SJCRH30 (cell line): ENCODE measurements at regions not wholly inside any gene's neighbourhood (a gene's known extent, or its start where the extent isn't known, plus 50 kb on each side); places are given as distances from the start of the nearest gene placed in this dataset.
"Not testable (repeated sequence)": the region's sequence is repeated elsewhere in the genome, so short reads cannot be mapped to it uniquely, and the experiment has no call there.

Experiments
- DNase-seq, 2 experiments: peaks; one replicate each; pipeline ENCODE4 v3.0.0-alpha.2; 2015 to 2020
- H3K27ac ChIP-seq: fragments of 250-450 bp; sonication (Bioruptor Pico); 2 replicates; pipeline ENCODE4 v1.5.1; 2020; ENCODE audit warnings: mild to moderate bottlenecking, moderate library complexity
- H3K27me3 ChIP-seq: fragments of 250-450 bp; sonication (Bioruptor Pico); 2 replicates; pipeline ENCODE4 v1.5.1; 2020; ENCODE audit warnings: mild to moderate bottlenecking, moderate library complexity
- H3K36me3 ChIP-seq: fragments of 250-450 bp; sonication (Bioruptor Pico); 2 replicates; pipeline ENCODE4 v1.5.1; 2020; ENCODE audit warnings: mild to moderate bottlenecking, moderate library complexity
- H3K4me1 ChIP-seq: fragments of 250-450 bp; sonication (Bioruptor Pico); 2 replicates; pipeline ENCODE4 v1.5.1; 2020; ENCODE audit warnings: mild to moderate bottlenecking, moderate library complexity
- H3K4me3 ChIP-seq: fragments of 250-450 bp; sonication (Bioruptor Pico); 2 replicates; pipeline ENCODE4 v1.5.1; 2020; ENCODE audit warnings: mild to moderate bottlenecking, moderate library complexity
- H3K9me3 ChIP-seq: fragments of 250-450 bp; sonication (Bioruptor Pico); replicated peaks from 2 replicates; pipeline ENCODE4 v1.5.1; 2020; ENCODE audit warnings: mild to moderate bottlenecking, moderate library complexity

DNA sequence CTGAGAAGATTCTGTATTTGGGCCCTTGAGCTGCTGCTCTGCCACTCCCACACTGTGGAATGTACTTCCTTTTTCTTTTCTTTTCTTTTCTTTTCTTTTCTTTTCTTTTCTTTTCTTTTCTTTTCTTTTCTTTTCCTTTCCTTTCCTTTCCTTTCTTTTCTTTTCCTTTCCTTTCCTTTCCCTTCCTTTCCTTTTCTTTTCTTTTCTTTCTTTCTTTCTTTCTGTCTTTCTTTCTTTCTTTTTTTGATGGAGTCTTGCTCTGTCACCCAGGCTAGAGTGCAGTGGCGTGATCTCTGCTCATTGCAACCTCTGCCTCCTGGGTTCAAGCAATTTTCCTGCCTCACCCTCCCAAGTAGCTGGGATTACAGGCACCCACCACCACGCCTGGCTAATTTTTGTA, 89.8 kb downstream of the DNAAF6 start:
- not testable (repeated sequence) for H3K36me3 ChIP-seq, H3K9me3 ChIP-seq, H3K27me3 ChIP-seq, H3K27ac ChIP-seq, H3K4me3 ChIP-seq, H3K4me1 ChIP-seq, DNase-seq

DNA sequence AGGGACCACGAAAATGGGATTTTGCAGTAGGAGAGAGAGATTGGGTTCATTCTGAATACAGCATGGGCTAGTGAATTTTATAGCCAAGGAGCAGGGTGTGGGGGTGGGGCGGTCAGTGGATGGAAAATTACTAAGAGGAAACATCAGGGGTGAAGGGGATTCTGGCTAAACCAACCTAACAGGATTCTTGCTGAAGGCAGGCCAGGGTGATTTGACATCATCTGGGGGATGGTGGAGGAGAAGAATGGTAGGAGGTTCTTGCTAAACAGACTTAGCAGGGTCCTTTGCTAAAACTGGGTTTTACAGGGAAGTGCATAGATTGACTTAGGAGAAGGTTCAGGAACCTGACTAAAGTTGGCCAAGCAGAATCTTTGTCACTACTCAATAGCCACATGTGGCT, 91.9 kb downstream of the DNAAF6 start:
- H3K27me3 ChIP-seq = no peaks in the 10 kb centered on the region
- H3K9me3 ChIP-seq = no peaks in the 10 kb centered on the region
- H3K36me3 ChIP-seq = no peaks in the 10 kb centered on the region
- no peak overlapping the region for H3K4me3 ChIP-seq
- DNase-seq = no peak
- no peak overlapping the region for H3K27ac ChIP-seq
- H3K4me1 ChIP-seq = no peaks in the 10 kb centered on the region

DNA sequence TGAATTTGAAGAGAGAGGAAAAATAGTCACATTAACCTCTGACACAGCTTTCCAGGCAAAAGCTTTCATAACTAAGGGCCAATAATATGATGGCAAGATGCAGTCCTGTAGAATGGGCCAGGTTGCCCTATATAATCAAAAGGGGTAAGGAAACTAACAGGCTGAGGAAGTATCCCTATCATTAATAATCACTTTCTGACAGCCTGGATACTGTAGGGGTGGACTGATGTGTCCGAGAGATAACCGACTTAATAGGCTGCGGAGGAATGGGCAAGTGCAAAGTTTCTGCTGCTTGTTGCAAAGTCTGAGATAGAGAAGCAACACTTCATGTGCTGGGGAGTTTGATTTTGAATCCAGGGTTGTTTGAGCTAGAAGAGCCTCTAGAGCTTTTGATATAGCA, 94.8 kb downstream of the DNAAF6 start:
- H3K27me3 ChIP-seq = no peaks in the 10 kb centered on the region
- no peaks in the 10 kb centered on the region for H3K4me1 ChIP-seq

DNA sequence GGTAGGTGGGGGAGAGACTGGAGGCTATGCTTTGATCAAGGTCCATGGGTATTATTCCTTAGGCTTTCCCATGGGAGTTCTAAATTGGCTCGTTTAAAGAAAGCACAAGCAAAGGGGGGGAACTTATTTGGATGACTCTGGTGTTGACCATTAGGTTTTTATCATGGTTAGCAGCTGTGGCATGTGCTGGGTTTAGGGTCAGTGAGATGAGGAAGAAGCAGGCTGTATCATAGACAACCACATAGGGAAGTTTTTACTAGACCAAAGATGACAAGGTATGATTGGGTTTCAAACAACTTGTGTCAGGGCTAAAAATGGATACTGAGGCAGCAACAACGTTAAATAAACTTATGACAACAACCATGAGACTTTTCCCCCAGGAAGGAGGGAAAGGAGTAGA, 97.7 kb downstream of the DNAAF6 start:
- no peak for DNase-seq
- Histone ChIP-seq H3K4me1 (no peaks in the 10 kb centered on the region), H3K4me3 (no peak overlapping the region), H3K9me3 (no peaks in the 10 kb centered on the region), H3K27ac (no peak overlapping the region), H3K27me3 (no peaks in the 10 kb centered on the region), H3K36me3 (no peaks in the 10 kb centered on the region)

More for the DNA sequence above, 94.8 kb downstream of the DNAAF6 start:
- no peaks in the 10 kb centered on the region for H3K36me3 ChIP-seq
- H3K4me3 ChIP-seq = no peak overlapping the region
- DNase-seq = no peak
- H3K9me3 ChIP-seq = no peaks in the 10 kb centered on the region
- no peak overlapping the region for H3K27ac ChIP-seq

DNA sequence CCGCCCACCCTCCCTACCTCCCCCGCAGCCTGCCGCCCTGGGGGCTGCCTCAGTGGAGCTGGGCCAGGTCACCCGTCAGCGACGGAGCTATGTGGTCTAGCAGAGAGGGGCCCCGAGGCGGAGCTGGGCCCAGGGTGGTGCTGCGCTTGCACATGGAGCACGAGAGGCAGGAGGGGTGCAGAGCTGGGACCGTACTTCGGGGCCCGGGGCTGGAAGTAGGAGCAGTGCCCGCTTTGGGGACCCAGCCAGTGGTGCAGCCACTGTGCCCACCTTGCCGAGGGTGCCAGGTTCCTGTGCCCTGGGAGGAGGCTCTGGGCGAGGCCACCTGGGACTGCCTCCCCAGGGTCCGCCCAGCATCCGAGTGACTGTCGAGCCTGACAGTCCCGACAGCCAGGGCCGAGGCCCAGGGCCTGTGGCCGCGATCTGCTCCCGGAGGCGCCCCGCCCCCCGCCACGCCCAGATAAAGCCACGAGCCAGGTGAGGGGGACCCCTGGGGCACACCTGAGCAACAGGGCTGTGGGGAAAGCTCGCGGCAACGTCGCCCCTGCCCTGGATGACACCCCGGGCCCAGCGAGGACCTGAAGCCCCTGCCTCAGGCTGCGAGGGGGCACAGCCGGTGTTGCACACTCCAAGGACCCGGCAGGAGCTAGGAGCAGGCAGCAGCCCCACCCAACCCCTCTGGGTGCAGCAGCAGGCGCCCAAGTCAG, 117.5 kb downstream of the DNAAF6 start:
- no peaks in the 10 kb centered on the region for H3K4me1 ChIP-seq
- H3K27me3 ChIP-seq = no peaks in the 10 kb centered on the region
- H3K36me3 ChIP-seq = no peaks in the 10 kb centered on the region
- H3K9me3 ChIP-seq = no peaks in the 10 kb centered on the region
- no peak overlapping the region for H3K27ac ChIP-seq
- H3K4me3 ChIP-seq = no peak overlapping the region
- DNase-seq = no peak

DNA sequence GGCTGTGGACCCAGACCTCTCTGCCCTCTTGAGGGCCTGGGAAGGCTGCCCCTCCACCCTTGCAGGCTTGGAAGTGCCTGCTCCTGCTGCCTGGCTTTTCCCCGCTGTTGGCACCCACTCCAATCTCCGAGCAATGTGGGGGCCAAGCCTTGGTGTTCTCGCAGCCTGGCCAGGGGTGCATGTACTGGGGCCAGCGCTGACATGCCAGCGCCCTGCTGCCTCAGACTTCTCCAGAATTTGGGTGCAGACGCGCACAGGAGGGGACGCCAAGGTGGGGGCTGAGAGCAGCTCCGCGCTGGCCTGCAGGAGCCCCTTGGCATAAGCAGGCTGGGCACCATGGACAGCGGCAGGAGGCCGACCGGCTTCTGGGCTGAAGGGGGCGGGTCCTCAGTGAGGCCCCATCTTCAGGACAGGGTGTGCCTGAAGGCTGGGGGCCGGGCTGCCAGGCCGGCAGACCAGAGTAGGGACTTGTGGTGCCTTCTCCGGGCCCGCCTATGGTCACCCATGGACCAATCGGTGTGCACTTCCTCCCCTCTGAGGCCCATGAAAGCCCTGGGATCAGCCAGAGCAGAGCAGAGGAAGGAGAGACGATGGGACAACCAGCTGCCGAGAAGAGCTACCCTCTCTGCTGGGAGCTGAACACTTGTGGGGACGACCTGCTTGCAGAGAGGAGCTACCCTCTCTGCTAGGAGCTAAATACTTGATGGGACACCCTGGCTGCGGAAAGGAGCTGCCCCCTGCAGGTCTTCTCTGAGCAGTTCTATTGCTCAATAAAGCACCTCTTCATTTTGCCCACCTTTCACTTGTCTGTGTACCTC, 118.3 kb downstream of the DNAAF6 start:
- H3K36me3 ChIP-seq = no peaks in the 10 kb centered on the region
- H3K27ac ChIP-seq = no peak overlapping the region
- H3K9me3 ChIP-seq = no peaks in the 10 kb centered on the region
- H3K4me3 ChIP-seq = no peak overlapping the region
- H3K27me3 ChIP-seq = no peaks in the 10 kb centered on the region
- no peaks in the 10 kb centered on the region for H3K4me1 ChIP-seq
- peak; percentile 14 to 32 for DNase-seq

DNA sequence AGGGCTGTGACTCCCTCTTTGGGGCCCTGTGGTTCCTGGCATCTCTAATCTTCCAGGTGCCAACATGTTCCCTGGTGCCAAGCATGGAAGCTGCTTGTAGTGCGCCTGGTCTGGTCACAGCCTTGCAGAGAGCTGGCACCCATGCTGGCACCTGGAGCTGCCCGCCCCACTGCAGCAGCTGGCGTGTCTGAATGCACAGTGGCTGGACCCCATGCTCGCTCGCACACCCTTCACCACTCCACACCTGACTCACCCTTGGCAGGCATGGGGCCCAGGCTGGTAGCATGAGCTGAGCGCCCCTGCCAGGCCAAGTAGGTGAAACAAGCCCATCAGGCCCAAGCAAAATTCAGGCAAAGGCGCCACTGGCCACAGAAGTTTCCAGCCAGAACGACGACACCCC, 119.1 kb downstream of the DNAAF6 start:
- Histone ChIP-seq H3K4me1 (no peaks in the 10 kb centered on the region), H3K27ac (no peak overlapping the region), H3K27me3 (no peaks in the 10 kb centered on the region), H3K4me3 (no peak overlapping the region), H3K36me3 (no peaks in the 10 kb centered on the region), H3K9me3 (no peaks in the 10 kb centered on the region)
- no peak for DNase-seq

DNA sequence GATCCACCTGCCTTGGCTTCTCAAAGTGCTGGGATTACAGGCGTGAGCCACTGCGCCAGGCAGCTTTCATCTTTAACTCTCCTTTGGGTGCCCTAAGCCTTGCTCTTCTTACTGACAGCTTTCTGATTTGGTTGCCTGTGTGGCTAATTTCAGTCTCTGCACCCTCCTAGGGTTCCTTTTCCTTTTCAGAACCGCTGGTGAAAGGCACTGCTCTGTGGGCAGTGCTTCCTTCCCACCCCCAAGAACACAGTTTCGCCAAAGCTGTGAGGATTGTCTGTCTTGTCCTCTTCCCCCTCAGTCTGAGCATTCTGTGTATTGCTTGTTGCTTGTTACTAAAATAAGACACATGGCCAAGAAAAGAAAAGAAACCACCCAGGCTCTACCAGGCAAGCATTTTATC, 101.4 kb upstream of the FRMPD3 start:
- H3K9me3 ChIP-seq = no peaks in the 10 kb centered on the region
- H3K27ac ChIP-seq = no peak overlapping the region
- DNase-seq = no peak

DNA sequence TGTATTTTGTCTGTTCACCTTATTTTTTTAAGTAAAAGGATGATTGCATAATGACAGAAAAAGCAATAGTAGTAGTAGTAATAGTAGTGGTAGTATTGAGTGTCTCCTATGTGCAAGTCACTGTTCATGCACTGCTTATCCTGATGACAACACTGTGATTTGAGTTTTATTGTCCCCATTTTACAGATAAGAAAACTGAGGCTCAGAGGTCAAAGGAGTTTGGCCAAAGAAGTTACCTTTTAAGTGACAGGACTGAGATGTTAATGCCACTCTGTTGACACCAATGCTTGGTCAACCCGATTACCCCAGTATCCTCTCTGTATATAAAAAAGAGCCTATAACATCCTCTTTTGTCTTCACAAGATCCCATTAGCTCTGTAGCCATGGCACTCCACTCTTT, 100.5 kb upstream of the FRMPD3 start:
- no peaks in the 10 kb centered on the region for H3K4me1 ChIP-seq
- H3K27me3 ChIP-seq = no peaks in the 10 kb centered on the region
- no peaks in the 10 kb centered on the region for H3K36me3 ChIP-seq
- H3K9me3 ChIP-seq = no peaks in the 10 kb centered on the region
- DNase-seq = no peak
- no peak overlapping the region for H3K4me3 ChIP-seq
- no peak overlapping the region for H3K27ac ChIP-seq

More for the DNA sequence above, 101.4 kb upstream of the FRMPD3 start:
- no peaks in the 10 kb centered on the region for H3K36me3 ChIP-seq
- no peaks in the 10 kb centered on the region for H3K4me1 ChIP-seq
- no peaks in the 10 kb centered on the region for H3K27me3 ChIP-seq
- no peak overlapping the region for H3K4me3 ChIP-seq

DNA sequence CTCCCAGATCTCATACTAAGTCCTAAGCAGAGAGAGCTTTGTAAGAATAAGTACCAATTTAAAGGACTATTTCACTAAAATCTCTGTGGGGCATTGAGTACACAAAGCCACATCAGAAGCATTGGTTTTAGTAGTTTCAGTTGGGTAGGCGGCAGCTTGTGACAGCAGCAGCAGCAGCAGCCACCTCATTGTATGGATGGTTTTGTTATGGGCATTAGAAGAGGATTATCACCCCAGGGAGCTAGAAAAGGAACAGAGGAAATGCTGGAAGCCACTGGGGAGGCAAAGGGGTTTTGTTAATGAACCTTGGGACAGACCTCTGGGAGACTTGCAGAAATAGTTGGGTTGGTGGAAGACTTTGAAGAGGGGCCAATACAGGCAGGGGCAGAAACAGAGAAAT, 93.9 kb upstream of the FRMPD3 start:
- DNase-seq = peak in 1 of 2 experiments; percentile 0
- H3K4me1 ChIP-seq = no peaks in the 10 kb centered on the region
- H3K9me3 ChIP-seq = no peaks in the 10 kb centered on the region
- no peaks in the 10 kb centered on the region for H3K36me3 ChIP-seq
- H3K4me3 ChIP-seq = no peak overlapping the region
- no peak overlapping the region for H3K27ac ChIP-seq
- no peaks in the 10 kb centered on the region for H3K27me3 ChIP-seq

DNA sequence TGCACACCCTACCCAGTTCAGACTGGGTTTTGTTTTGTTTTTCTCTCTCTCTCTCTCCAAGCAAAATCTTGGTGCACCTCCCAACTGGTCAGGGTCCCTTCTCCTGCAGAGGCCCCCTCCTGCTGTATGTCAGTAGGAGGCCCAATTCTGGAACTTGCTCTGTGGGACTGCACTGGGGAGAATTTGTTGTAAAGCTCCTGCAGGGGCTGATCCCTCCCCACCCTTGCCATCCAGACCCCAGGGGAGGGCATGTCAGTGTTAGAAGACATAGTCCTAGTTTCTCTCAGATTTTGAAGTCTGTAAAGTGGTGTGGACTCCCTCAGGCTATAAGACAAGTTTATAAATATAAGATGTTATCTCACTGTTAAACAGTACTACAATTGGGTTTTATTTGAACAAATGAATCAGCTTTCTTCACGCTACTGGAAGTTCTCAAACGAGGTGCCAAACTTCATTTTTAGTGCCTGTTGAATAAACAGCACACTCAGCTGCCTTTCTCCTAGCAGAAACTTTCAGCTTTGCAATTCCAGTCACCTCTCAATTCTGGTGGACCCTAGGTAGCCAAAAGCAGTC, 88.6 kb upstream of the FRMPD3 start:
- Histone ChIP-seq H3K4me3 (no peak overlapping the region), H3K27ac (no peak overlapping the region), H3K9me3 (no peaks in the 10 kb centered on the region), H3K27me3 (no peaks in the 10 kb centered on the region), H3K36me3 (no peaks in the 10 kb centered on the region), H3K4me1 (no peaks in the 10 kb centered on the region)
- no peak for DNase-seq

DNA sequence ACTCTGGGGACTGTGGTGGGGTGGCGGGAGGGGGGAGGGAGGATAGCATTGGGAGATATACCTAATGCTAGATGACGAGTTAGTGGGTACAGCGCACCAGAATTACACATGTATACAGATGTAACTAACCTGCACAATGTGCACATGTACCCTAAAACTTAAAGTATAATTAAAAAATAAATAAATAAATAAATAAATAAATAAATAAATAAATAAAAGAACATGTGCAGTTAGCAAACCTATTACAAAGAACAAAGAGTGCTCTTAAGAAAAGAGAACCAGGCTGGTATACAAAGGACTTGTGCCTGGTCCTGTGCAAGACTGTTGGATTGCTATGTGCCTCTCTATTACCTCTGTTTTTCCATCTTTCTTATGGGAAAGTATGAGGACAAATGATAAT, 79.3 kb upstream of the FRMPD3 start:
- not testable (repeated sequence) for H3K9me3 ChIP-seq, H3K4me3 ChIP-seq

DNA sequence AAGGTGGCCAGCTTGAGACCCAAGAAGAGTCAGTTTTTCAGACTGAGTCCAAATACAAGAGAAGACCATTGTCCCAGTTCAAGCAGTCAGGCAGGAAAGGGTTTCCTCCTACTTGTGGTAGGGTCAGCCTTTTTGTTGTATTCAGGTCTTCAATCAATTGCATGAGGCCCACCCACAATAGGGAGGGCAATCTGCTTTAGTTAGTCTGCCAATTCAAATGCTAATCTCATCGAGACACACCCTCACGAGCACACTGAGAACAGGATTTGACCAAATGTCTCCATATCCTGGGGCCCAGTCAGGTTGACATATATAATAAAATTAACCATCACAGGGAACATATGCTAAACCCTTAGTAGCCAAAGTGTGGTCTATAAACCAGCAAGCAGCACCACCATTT, 75.3 kb upstream of the FRMPD3 start:
- Histone ChIP-seq H3K4me1 (no peaks in the 10 kb centered on the region), H3K27me3 (no peaks in the 10 kb centered on the region), H3K9me3 (no peaks in the 10 kb centered on the region), H3K27ac (no peak overlapping the region), H3K36me3 (no peaks in the 10 kb centered on the region), H3K4me3 (no peak overlapping the region)
- DNase-seq = no peak

More for the DNA sequence above, 79.3 kb upstream of the FRMPD3 start:
- H3K4me1 ChIP-seq, H3K27me3 ChIP-seq, H3K27ac ChIP-seq, H3K36me3 ChIP-seq, DNase-seq: not testable (repeated sequence)

DNA sequence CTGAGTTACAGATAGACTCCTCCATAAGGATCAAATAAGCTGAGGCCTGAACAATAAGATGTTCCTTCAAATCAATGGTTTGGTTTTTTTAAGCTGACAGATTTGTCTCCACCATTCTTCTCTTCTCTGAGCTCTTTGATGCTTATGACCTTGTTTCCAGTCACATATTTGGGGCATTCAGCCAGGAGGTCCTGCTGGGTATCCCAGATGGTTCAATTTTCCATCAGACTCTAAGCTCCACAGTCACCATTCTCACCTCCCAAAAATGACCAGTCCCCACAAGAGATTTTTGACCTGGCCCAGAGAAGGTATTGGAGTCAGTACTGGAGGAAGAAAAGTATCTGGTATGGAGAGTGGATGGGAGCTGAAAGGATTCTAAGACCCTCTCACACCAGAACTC, 74.6 kb upstream of the FRMPD3 start:
- Histone ChIP-seq H3K27me3 (no peaks in the 10 kb centered on the region), H3K4me3 (no peak overlapping the region), H3K9me3 (no peaks in the 10 kb centered on the region), H3K27ac (no peak overlapping the region), H3K36me3 (no peaks in the 10 kb centered on the region), H3K4me1 (no peaks in the 10 kb centered on the region)
- DNase-seq = no peak

DNA sequence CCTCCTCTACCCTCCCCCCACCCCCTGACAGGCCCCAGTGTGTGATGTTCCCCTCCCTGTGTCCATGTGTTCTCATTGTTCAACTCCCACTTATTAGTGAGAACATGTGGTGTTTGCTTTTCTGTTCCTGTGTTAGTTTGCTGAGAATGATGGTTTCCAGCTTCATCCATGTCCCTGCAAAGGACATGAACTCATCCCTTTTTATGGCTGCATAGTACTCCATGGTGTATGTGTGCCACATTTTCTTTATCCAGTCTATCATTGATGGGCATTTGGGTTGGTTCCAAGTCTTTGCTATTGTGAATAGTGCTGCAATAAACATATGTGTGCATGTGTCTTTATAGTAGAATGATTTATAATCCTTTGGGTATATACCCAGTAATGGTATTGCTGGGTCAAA, 73.3 kb upstream of the FRMPD3 start:
- H3K4me1 ChIP-seq, DNase-seq, H3K27ac ChIP-seq, H3K27me3 ChIP-seq, H3K4me3 ChIP-seq, H3K36me3 ChIP-seq, H3K9me3 ChIP-seq: not testable (repeated sequence)
